ES-I3 (cell line): ENCODE measurements at regions not wholly inside any gene's neighbourhood (a gene's known extent, or its start where the extent isn't known, plus 50 kb on each side); places are given as distances from the start of the nearest gene placed in this dataset.

Experiments
- H3K36me3 ChIP-seq: 2 replicates; pipeline ENCODE4 v1.6.1; 2013; ENCODE audit warnings: mild to moderate bottlenecking, low read length, control low read depth, moderate library complexity; ENCODE audit not compliant: insufficient read depth
- H3K4me1 ChIP-seq: 2 replicates; pipeline ENCODE4 v1.6.1; 2013; ENCODE audit warnings: mild to moderate bottlenecking, control low read depth, low read length; ENCODE audit not compliant: insufficient read depth
- H3K9ac ChIP-seq: 2 replicates; pipeline ENCODE4 v1.6.1; 2013; ENCODE audit warnings: low read depth, mild to moderate bottlenecking, low read length, moderate library complexity
- H3K9me3 ChIP-seq: 2 replicates; pipeline ENCODE4 v1.6.1; 2013; ENCODE audit warnings: mild to moderate bottlenecking, low read length, moderate library complexity; ENCODE audit not compliant: control insufficient read depth, insufficient read depth

DNA sequence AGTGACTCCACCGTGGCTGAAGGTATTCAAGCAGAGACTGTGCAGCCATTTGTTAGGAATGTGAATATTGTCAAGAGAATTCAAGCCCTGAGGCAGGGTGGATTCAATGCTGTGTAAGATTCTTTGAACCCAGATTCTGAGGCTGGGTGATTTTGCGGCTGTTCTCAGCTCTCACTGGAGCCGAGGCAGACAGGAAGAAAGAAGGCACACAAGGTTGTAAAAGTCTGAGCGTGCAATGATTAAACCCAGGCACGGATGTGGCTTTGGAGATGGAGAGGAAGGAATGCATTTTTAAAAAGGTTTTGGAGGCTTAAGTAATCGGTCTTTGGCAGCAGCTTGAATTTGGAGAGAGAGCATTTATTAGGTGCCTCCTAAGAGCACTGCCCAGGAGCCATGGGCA lies 187.9 kb downstream of the KATNAL1 start:
- Histone ChIP-seq H3K4me1 (no peaks in the 10 kb centered on the region), H3K36me3 (no peaks in the 10 kb centered on the region), H3K9me3 (no peaks in the 10 kb centered on the region), H3K9ac (no peak overlapping the region)

DNA sequence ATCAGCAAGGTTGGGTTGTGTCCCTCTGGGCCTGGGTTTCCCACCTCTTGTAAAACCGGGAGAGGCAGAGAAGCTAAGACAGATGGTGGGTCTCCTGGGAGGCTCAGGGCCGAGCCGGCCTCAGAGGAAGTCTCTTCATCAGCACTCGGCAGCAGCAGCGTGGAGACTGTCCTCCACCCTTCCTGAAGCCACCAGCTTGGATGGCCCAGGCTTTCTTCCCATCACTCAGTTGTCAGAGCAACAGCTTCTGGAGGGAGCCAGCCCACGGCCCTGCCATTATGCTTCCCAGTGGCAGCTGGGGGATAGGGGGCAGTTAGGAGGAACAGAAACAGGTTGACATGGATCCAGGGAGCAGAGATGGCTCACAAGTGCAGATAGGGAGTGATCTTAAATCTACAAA lies 191.0 kb downstream of the KATNAL1 start:
- Histone ChIP-seq H3K36me3 (no peaks in the 10 kb centered on the region), H3K9ac (no peak overlapping the region), H3K9me3 (no peaks in the 10 kb centered on the region), H3K4me1 (peaks cover 3% of the 10 kb centered on the region; the same call in 1 of the 2 replicates)

DNA sequence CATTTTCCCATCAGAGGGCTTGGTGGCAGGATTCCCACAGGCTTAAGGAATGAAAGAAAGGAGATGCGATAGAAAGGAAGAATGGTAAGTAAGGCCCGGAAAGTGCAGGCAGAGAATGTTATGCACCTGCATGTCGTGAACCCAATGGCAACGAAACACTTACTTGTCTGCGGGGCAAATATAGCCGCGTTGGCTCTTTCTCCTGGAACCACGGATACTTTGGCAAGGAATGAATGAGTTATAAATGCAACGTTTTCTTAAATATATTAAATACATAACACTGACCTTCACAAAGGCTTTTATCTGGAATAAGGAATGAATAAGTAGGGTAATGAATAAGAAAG lies 192.1 kb downstream of the KATNAL1 start:
- no peak overlapping the region; the same call in 1 of the 2 replicates for H3K9ac ChIP-seq
- peaks cover 3% of the 10 kb centered on the region; the same call in 1 of the 2 replicates for H3K4me1 ChIP-seq
- no peaks in the 10 kb centered on the region for H3K9me3 ChIP-seq
- H3K36me3 ChIP-seq, result no peaks in the 10 kb centered on the region

DNA sequence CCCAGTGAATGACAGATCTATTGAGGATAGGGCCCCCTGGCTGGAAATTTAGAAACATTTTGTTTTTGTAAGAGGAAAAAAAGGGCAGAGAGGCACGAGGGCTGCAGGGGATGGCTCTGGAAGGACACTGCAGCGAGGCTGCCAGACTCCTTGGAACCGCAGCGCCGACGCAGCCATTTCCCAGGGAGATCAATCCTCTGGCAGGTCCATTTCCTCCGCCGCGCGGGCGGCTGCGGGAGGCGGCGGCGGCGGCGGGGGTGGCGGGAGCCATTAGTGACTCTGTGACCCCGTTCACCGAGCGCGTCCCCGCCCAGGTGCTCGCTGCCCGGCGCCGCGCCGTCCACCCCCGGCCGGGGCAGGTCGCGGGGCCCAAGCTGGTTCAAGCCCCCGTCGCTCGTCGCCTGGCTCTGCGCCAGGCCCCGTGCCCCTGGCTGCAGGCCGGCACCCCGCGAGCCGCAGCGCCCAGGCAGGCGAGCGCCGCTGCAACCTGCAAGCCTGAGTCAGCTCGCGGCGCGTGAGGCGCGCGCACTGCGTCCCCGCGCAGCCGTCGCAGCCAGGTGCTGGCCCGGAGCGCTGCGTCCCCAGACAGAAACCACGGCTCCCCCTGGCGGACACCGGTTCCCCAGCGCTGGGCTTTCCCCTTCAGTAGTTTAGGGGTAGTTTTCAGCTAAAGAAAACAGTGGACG lies 192.6 kb downstream of the KATNAL1 start:
- Histone ChIP-seq H3K36me3 (no peaks in the 10 kb centered on the region), H3K9me3 (no peaks in the 10 kb centered on the region), H3K9ac (peak overlapping the region; percentile 74), H3K4me1 (peaks cover 3% of the 10 kb centered on the region; the same call in 1 of the 2 replicates)

DNA sequence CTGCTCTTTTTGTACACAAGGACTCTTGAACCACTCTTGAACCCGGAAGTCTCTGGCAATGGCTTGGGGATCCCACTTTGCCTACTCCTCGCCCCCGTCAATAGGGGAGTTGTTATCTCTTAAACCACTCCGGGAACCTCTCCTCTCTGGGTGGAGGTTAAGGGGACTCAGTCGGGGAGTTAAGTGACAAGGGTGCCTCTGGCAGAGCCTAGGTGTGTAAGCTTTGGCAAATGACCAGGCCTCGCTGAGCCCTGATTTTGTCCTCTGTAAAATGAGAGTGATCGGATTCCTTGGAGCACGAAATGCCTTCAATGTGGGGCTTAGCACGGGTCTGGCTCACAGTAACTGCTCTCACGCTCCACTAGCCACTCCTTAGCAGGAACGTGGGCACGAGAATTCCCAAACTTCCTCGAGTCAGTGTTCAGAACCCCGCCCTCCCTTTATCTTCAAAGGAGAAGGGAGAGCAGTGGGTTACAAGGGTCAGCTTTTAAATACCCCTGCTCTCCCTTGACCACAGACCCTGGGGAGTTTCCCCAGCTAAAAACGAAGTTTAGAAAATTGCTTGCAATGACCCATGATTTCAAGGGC lies 193.3 kb downstream of the KATNAL1 start:
- Histone ChIP-seq H3K9ac (peak overlapping the region; percentile 74), H3K36me3 (no peaks in the 10 kb centered on the region), H3K4me1 (peaks cover 5% of the 10 kb centered on the region; the same call in 1 of the 2 replicates), H3K9me3 (no peaks in the 10 kb centered on the region)

GRCh38 chr13:30113551-30113950 lies 193.8 kb downstream of the KATNAL1 start:
- Histone ChIP-seq H3K36me3 (no peaks in the 10 kb centered on the region), H3K9me3 (no peaks in the 10 kb centered on the region), H3K9ac (no peak overlapping the region), H3K4me1 (peaks cover 8% of the 10 kb centered on the region; the same call in 1 of the 2 replicates)

DNA sequence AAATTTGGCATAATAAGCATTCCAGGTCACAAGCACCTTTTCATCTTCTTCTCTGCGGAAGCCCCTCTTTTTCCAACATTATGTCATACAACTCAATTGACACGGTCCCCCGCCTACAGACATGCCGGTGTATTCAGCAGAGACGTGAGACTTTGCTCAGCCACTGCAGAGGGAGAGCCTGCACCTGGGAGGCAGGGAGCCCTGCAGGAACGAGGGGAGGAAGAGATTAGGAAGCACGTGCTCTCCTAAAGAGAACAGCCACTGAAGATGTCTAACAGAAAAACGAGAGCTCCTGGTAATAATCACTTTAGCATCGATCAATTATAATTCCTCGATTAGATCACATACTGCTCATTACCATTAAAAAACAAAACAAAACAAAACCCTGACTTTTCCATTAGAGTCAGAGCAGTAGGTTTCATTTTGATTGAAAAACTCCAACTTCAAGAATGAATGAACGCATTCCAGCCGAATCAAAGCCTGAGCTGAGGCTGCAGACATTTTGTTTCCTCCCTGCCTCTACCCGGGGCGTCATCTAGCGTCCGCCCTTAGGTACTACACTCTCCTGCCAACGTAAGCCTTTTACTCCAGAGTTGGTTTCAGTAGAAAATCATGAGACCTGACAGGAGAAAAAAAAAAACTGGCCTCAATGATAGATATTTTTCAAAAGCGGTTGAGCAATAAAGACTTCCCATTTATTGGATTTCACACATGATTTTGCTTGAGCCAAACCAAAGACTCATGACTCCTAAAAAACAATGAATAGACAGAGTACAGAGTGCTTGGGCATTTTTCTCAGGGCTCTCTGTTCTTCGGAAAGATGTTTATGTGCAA lies 194.5 kb downstream of the KATNAL1 start:
- no peaks in the 10 kb centered on the region for H3K9me3 ChIP-seq
- no peak overlapping the region for H3K9ac ChIP-seq
- H3K36me3 ChIP-seq, result no peaks in the 10 kb centered on the region
- peaks cover 8% of the 10 kb centered on the region; the same call in 1 of the 2 replicates for H3K4me1 ChIP-seq

DNA sequence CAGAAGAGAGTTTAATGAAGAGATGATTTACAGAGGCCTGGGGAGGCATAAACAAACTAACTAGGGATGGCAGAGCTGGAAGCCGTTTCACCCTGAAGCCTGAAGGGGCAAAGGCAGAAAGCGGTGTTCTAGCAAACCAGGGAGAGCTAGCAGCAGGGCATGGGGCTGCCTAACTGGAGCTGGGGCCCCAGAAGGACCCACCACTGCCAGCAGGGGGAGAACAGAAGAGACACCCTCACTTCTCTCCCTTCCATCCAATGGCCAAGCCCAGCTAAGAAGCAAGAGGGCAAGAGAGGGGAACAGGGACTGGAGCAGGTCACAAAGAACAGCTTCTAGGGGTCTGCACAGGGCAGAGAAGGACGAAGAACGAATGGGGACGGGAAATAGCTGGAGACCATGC lies 195.5 kb downstream of the KATNAL1 start:
- Histone ChIP-seq H3K9ac (no peak overlapping the region), H3K36me3 (no peaks in the 10 kb centered on the region), H3K4me1 (peaks cover 8% of the 10 kb centered on the region; the same call in 1 of the 2 replicates), H3K9me3 (no peaks in the 10 kb centered on the region)

- no peaks in the 10 kb centered on the region for H3K36me3 ChIP-seq
- no peaks in the 10 kb centered on the region for H3K9me3 ChIP-seq
- H3K9ac ChIP-seq, result no peak overlapping the region
- peaks cover 8% of the 10 kb centered on the region; the same call in 1 of the 2 replicates for H3K4me1 ChIP-seq
Observed at GRCh38 chr13:30110301-30111070, 196.9 kb downstream of the KATNAL1 start.

- Histone ChIP-seq H3K36me3 (no peaks in the 10 kb centered on the region), H3K9ac (no peak overlapping the region), H3K4me1 (peaks cover 8% of the 10 kb centered on the region; the same call in 1 of the 2 replicates), H3K9me3 (no peaks in the 10 kb centered on the region)
Observed at GRCh38 chr13:30109471-30110135, 197.7 kb downstream of the KATNAL1 start.

DNA sequence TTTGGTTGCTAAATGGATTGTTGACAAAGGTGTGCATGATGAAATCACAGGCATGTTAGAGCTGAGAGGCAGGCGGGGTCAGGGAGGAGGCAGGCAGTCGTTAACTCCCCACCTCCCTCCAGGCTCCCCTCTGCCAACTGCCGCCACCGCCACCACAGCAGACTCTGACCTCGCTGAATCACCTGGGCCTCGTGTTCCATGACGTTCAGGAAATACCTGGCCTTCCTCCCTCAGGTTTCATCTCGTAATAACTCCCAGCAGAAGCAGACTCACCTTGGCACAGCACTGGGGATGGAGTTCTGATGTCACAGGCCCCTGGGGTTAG lies 198.5 kb downstream of the KATNAL1 start:
- no peaks in the 10 kb centered on the region for H3K9me3 ChIP-seq
- peaks cover 4% of the 10 kb centered on the region; the same call in 1 of the 2 replicates for H3K4me1 ChIP-seq
- no peak overlapping the region for H3K9ac ChIP-seq
- H3K36me3 ChIP-seq, result no peaks in the 10 kb centered on the region

- H3K9ac ChIP-seq, result no peak overlapping the region
- H3K9me3 ChIP-seq, result no peaks in the 10 kb centered on the region
- peaks cover 4% of the 10 kb centered on the region; the same call in 1 of the 2 replicates for H3K4me1 ChIP-seq
- no peaks in the 10 kb centered on the region for H3K36me3 ChIP-seq
Observed at GRCh38 chr13:30108216-30108912, 199.0 kb downstream of the KATNAL1 start.

GRCh38 chr13:30107521-30108136 lies 199.7 kb downstream of the KATNAL1 start:
- peaks cover 4% of the 10 kb centered on the region; the same call in 1 of the 2 replicates for H3K4me1 ChIP-seq
- H3K9me3 ChIP-seq, result no peaks in the 10 kb centered on the region

More at GRCh38 chr13:30107521-30108136, 199.7 kb downstream of the KATNAL1 start:
- H3K36me3 ChIP-seq, result no peaks in the 10 kb centered on the region
- no peak overlapping the region for H3K9ac ChIP-seq
